ENCODE measurements at regions not wholly inside any gene's neighbourhood (a gene's known extent, or its start where the extent isn't known, plus 50 kb on each side); places are given as distances from the start of the nearest gene placed in this dataset.

GRCh38 chr7:42993038-42993437, 60.9 kb downstream of the MRPL32 start:
- H3K9me3 ChIP-seq (ENCODE audit: low read depth): no peaks in the 10 kb centered on the region
- DNase-seq (ENCODE audit: low spot score): peak; percentile 9
- H3K4me2 ChIP-seq: no peak overlapping the region

GRCh38 chr7:42994096-42994495, 61.9 kb downstream of the MRPL32 start:
- H4K20me1 ChIP-seq (ENCODE audit: insufficient read depth, poor library complexity, severe bottlenecking): no peaks in the 10 kb centered on the region
- WGBS (ENCODE audit: low lambda C conversion rate, missing lambda C conversion rate): 87% methylated on average over 2 of the region's 2 CpGs
- H3K79me2 ChIP-seq: no peaks in the 10 kb centered on the region
- no peak overlapping the region for H3K4me3 ChIP-seq
- no peak overlapping the region for H3K27ac ChIP-seq
- H3K4me2 ChIP-seq: no peak overlapping the region
- H2AFZ ChIP-seq: no peak overlapping the region
- DNase-seq (ENCODE audit: low spot score): no peak
- no peaks in the 10 kb centered on the region for H3K4me1 ChIP-seq (ENCODE audit: insufficient read depth)
- H3K9me2 ChIP-seq (replicated peaks; ENCODE audit: insufficient read depth): no peaks in the 10 kb centered on the region
- no peaks in the 10 kb centered on the region for H3K36me3 ChIP-seq (replicated peaks; ENCODE audit: insufficient read depth, low read depth)
- no peaks in the 10 kb centered on the region for H3K27me3 ChIP-seq
- TF ChIP-seq CTCF (IDR thresholded peaks at IDR 0.05; ENCODE audit: poor library complexity): no peak
- no peak for TF ChIP-seq EZH2phosphoT487 (IDR thresholded peaks at IDR 0.05; ENCODE audit: low read depth, severe bottlenecking, unreplicated experiment)
- TF ChIP-seq EZH2 (IDR thresholded peaks at IDR 0.05; ENCODE audit: borderline replicate concordance): no peak
- no peaks in the 10 kb centered on the region for H3K9me3 ChIP-seq (ENCODE audit: low read depth)

More at GRCh38 chr7:42993038-42993437, 60.9 kb downstream of the MRPL32 start:
- Histone ChIP-seq H2AFZ (no peak overlapping the region), H3K79me2 (no peaks in the 10 kb centered on the region), H3K36me3 (replicated peaks; ENCODE audit: insufficient read depth, low read depth) (no peaks in the 10 kb centered on the region), H3K4me1 (ENCODE audit: insufficient read depth) (no peaks in the 10 kb centered on the region), H4K20me1 (ENCODE audit: insufficient read depth, poor library complexity, severe bottlenecking) (no peaks in the 10 kb centered on the region), H3K9me2 (replicated peaks; ENCODE audit: insufficient read depth) (no peaks in the 10 kb centered on the region), H3K4me3 (no peak overlapping the region), H3K27ac (no peak overlapping the region), H3K27me3 (no peaks in the 10 kb centered on the region)
- TF ChIP-seq EZH2phosphoT487 (IDR thresholded peaks at IDR 0.05; ENCODE audit: low read depth, severe bottlenecking, unreplicated experiment) (no peak), CTCF (IDR thresholded peaks at IDR 0.05; ENCODE audit: poor library complexity) (peak; percentile 22), EZH2 (IDR thresholded peaks at IDR 0.05; ENCODE audit: borderline replicate concordance) (no peak)
- 63% methylated on average over 9 of the region's 9 CpGs for WGBS (ENCODE audit: low lambda C conversion rate, missing lambda C conversion rate)

GRCh38 chr7:42997611-42998010, 65.4 kb downstream of the MRPL32 start:
- H3K27ac ChIP-seq: no peak overlapping the region
- H3K4me3 ChIP-seq: no peak overlapping the region
- no peaks in the 10 kb centered on the region for H3K4me1 ChIP-seq (ENCODE audit: insufficient read depth)
- H3K27me3 ChIP-seq: no peaks in the 10 kb centered on the region
- no peak for TF ChIP-seq EZH2 (IDR thresholded peaks at IDR 0.05; ENCODE audit: borderline replicate concordance)
- TF ChIP-seq CTCF (IDR thresholded peaks at IDR 0.05; ENCODE audit: poor library complexity): no peak
- TF ChIP-seq EZH2phosphoT487 (IDR thresholded peaks at IDR 0.05; ENCODE audit: low read depth, severe bottlenecking, unreplicated experiment): no peak
- no peak overlapping the region for H3K4me2 ChIP-seq
- 98% methylated on average over 3 of the region's 3 CpGs for WGBS (ENCODE audit: low lambda C conversion rate, missing lambda C conversion rate)
- no peaks in the 10 kb centered on the region for H4K20me1 ChIP-seq (ENCODE audit: insufficient read depth, poor library complexity, severe bottlenecking)
- H2AFZ ChIP-seq: no peak overlapping the region
- no peaks in the 10 kb centered on the region for H3K9me2 ChIP-seq (replicated peaks; ENCODE audit: insufficient read depth)
- H3K9me3 ChIP-seq (ENCODE audit: low read depth): no peaks in the 10 kb centered on the region
- no peaks in the 10 kb centered on the region for H3K79me2 ChIP-seq
- no peak for DNase-seq (ENCODE audit: low spot score)
- H3K36me3 ChIP-seq (replicated peaks; ENCODE audit: insufficient read depth, low read depth): no peaks in the 10 kb centered on the region

- Histone ChIP-seq H3K4me3 (no peak overlapping the region), H3K4me2 (no peak overlapping the region), H3K9me3 (ENCODE audit: low read depth) (no peaks in the 10 kb centered on the region), H3K27ac (no peak overlapping the region), H3K27me3 (no peaks in the 10 kb centered on the region), H4K20me1 (ENCODE audit: insufficient read depth, poor library complexity, severe bottlenecking) (no peaks in the 10 kb centered on the region), H3K9me2 (replicated peaks; ENCODE audit: insufficient read depth) (no peaks in the 10 kb centered on the region), H3K79me2 (no peaks in the 10 kb centered on the region), H3K4me1 (ENCODE audit: insufficient read depth) (no peaks in the 10 kb centered on the region), H2AFZ (no peak overlapping the region), H3K36me3 (replicated peaks; ENCODE audit: insufficient read depth, low read depth) (no peaks in the 10 kb centered on the region)
- TF ChIP-seq EZH2phosphoT487 (IDR thresholded peaks at IDR 0.05; ENCODE audit: low read depth, severe bottlenecking, unreplicated experiment) (no peak), CTCF (IDR thresholded peaks at IDR 0.05; ENCODE audit: poor library complexity) (no peak), EZH2 (IDR thresholded peaks at IDR 0.05; ENCODE audit: borderline replicate concordance) (no peak)
- no peak for DNase-seq (ENCODE audit: low spot score)
Observed at GRCh38 chr7:43004082-43004481, 71.9 kb downstream of the MRPL32 start.
